SK-MEL-5 (cell line): ENCODE measurements at regions not wholly inside any gene's neighbourhood (a gene's known extent, or its start where the extent isn't known, plus 50 kb on each side); places are given as distances from the start of the nearest gene placed in this dataset.
"Not testable (repeated sequence)": the region's sequence is repeated elsewhere in the genome, so short reads cannot be mapped to it uniquely, and the experiment has no call there.

Experiments used
- DNase-seq: peaks from one replicate; pipeline ENCODE4 v3.0.0-alpha.2; 2016; ENCODE audit warnings: low read depth, low spot score
- in situ Hi-C: cut with HindIII; loops from 2 replicates; pipeline ENCODE4 v1.10.0; 2016; ENCODE audit warnings: low sequenced_read_pairs, high pct_unique_total_duplicates, low pct_unique_long_range_greater_than_20kb

- in situ Hi-C loops = no loop called here
- no peak for DNase-seq
These were observed 254.4 kb upstream of the FOXF1 start for GRCh38 chr16:86255966-86256365.

GRCh38 chr16:86256995-86257394 is 253.3 kb upstream of the FOXF1 start:
- in situ Hi-C loops = no loop called here
- no peak for DNase-seq

GRCh38 chr16:86257546-86257945 is 252.8 kb upstream of the FOXF1 start:
- DNase-seq = no peak
- in situ Hi-C loops = no loop called here

GRCh38 chr16:86258713-86259112 is 251.6 kb upstream of the FOXF1 start:
- in situ Hi-C loops = no loop called here
- no peak for DNase-seq

- in situ Hi-C loops = no loop called here
- DNase-seq = no peak
These were observed 250.8 kb upstream of the FOXF1 start for GRCh38 chr16:86259499-86259898.

GRCh38 chr16:86261379-86261778 is 248.9 kb upstream of the FOXF1 start:
- in situ Hi-C loops = no loop called here
- peak; percentile 35 for DNase-seq

GRCh38 chr16:86267657-86268056 is 242.7 kb upstream of the FOXF1 start:
- DNase-seq, in situ Hi-C loops: not testable (repeated sequence)

GRCh38 chr16:86270696-86271095 is 239.6 kb upstream of the FOXF1 start:
- no peak for DNase-seq
- in situ Hi-C loops = no loop called here

GRCh38 chr16:86272744-86273143 is 237.6 kb upstream of the FOXF1 start:
- in situ Hi-C loops = no loop called here
- DNase-seq = no peak

- in situ Hi-C loops = no loop called here
- DNase-seq = no peak
These were observed 233.1 kb upstream of the FOXF1 start for GRCh38 chr16:86277221-86277620.

- in situ Hi-C loops = not testable (repeated sequence)
These were observed 232.5 kb upstream of the FOXF1 start for GRCh38 chr16:86277859-86278258.

GRCh38 chr16:86281421-86281820 is 228.9 kb upstream of the FOXF1 start:
- in situ Hi-C loops = no loop called here

More at GRCh38 chr16:86277859-86278258, 232.5 kb upstream of the FOXF1 start:
- not testable (repeated sequence) for DNase-seq

GRCh38 chr16:86283944-86284343 is 226.4 kb upstream of the FOXF1 start:
- in situ Hi-C loops = no loop called here
- no peak for DNase-seq

More at GRCh38 chr16:86281421-86281820, 228.9 kb upstream of the FOXF1 start:
- DNase-seq = no peak

GRCh38 chr16:86285421-86285820 is 224.9 kb upstream of the FOXF1 start:
- in situ Hi-C loops = no loop called here
- DNase-seq = no peak

GRCh38 chr16:86285938-86286921 is 224.1 kb upstream of the FOXF1 start:
- in situ Hi-C loops = no loop called here
- no peak for DNase-seq

GRCh38 chr16:86286991-86287663 is 223.2 kb upstream of the FOXF1 start:
- in situ Hi-C loops = no loop called here
- no peak for DNase-seq

- DNase-seq = no peak
- in situ Hi-C loops = no loop called here
These were observed 222.6 kb upstream of the FOXF1 start for GRCh38 chr16:86287664-86288201.

GRCh38 chr16:86288716-86289294 is 221.5 kb upstream of the FOXF1 start:
- DNase-seq = no peak
- in situ Hi-C loops = no loop called here
